PFSK-1 (cell line): ENCODE measurements at regions not wholly inside any gene's neighbourhood (a gene's known extent, or its start where the extent isn't known, plus 50 kb on each side); places are given as distances from the start of the nearest gene placed in this dataset.

ENCODE experiments used
- FOXP2 ChIP-seq: optimal IDR thresholded peaks from 2 replicates; pipeline ENCODE3; 2011; ENCODE audit warnings: borderline replicate concordance, control low read depth, inconsistent platforms; ENCODE audit not compliant: insufficient read depth; ENCODE audit errors: extremely low read length, extremely low read depth
- POLR2AphosphoS5 ChIP-seq: IDR thresholded peaks from 2 replicates; pipeline ENCODE4 v1.6.1; 2012; ENCODE audit warnings: low read depth, mild to moderate bottlenecking, control low read depth, low read length, moderate library complexity
- TAF1 ChIP-seq: IDR thresholded peaks from 2 replicates; pipeline ENCODE4 v1.6.1; 2012; ENCODE audit warnings: low read length, control low read depth, borderline replicate concordance; ENCODE audit not compliant: insufficient read depth
- TF ChIP-seq, protein P1 (sequence below), 2 experiments: IDR thresholded peaks; 2 replicates each; pipeline versions ENCODE4 v1.6.1 to v1.8.0; 2011 to 2012; ENCODE audit warnings: low read depth in 2 of 2, low read length in 2 of 2, control low read depth in 1 of 2, inconsistent platforms in 1 of 2, mild to moderate bottlenecking in 1 of 2, moderate library complexity in 1 of 2; ENCODE audit not compliant: insufficient read depth in 1 of 2

DNA sequence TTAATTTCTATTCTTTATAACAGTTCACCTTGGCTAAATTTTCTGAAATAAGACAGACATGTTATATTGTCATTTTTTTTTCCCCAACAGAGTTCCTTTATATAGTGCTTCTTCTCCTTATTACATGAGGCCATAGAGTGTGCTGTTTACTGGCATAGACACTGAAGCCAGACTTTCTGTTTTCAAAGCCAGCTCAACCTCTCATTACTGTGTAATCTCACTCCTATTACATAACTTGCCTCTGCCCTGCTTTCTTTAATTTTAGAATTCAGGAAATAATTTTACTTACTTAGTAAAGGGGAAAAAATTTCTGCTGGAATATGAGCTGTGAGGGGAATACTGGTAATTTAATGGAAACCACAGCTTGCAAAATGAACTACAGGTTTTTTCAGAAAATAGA, 1380.4 kb downstream of the SLITRK1 start:
- no peak for TF ChIP-seq TAF1
- TF ChIP-seq, protein P1, sequence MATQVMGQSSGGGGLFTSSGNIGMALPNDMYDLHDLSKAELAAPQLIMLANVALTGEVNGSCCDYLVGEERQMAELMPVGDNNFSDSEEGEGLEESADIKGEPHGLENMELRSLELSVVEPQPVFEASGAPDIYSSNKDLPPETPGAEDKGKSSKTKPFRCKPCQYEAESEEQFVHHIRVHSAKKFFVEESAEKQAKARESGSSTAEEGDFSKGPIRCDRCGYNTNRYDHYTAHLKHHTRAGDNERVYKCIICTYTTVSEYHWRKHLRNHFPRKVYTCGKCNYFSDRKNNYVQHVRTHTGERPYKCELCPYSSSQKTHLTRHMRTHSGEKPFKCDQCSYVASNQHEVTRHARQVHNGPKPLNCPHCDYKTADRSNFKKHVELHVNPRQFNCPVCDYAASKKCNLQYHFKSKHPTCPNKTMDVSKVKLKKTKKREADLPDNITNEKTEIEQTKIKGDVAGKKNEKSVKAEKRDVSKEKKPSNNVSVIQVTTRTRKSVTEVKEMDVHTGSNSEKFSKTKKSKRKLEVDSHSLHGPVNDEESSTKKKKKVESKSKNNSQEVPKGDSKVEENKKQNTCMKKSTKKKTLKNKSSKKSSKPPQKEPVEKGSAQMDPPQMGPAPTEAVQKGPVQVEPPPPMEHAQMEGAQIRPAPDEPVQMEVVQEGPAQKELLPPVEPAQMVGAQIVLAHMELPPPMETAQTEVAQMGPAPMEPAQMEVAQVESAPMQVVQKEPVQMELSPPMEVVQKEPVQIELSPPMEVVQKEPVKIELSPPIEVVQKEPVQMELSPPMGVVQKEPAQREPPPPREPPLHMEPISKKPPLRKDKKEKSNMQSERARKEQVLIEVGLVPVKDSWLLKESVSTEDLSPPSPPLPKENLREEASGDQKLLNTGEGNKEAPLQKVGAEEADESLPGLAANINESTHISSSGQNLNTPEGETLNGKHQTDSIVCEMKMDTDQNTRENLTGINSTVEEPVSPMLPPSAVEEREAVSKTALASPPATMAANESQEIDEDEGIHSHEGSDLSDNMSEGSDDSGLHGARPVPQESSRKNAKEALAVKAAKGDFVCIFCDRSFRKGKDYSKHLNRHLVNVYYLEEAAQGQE (IDR thresholded peaks at IDR 0.05; ENCODE audit: insufficient read depth in 1 of 2, low read depth in 2 of 2, low read length in 2 of 2), result no peak
- TF ChIP-seq POLR2AphosphoS5, result no peak
- TF ChIP-seq FOXP2, result no peak
